HG03108 (cell line): ENCODE measurements at regions not wholly inside any gene's neighbourhood (a gene's known extent, or its start where the extent isn't known, plus 50 kb on each side); places are given as distances from the start of the nearest gene placed in this dataset.

Source experiments
- ATAC-seq: cut with Tn5 transposase; IDR thresholded peaks from one replicate; pipeline ENCODE4 v1.9.1; 2021; ENCODE audit warnings: moderate library complexity; ENCODE audit not compliant: unreplicated experiment

DNA sequence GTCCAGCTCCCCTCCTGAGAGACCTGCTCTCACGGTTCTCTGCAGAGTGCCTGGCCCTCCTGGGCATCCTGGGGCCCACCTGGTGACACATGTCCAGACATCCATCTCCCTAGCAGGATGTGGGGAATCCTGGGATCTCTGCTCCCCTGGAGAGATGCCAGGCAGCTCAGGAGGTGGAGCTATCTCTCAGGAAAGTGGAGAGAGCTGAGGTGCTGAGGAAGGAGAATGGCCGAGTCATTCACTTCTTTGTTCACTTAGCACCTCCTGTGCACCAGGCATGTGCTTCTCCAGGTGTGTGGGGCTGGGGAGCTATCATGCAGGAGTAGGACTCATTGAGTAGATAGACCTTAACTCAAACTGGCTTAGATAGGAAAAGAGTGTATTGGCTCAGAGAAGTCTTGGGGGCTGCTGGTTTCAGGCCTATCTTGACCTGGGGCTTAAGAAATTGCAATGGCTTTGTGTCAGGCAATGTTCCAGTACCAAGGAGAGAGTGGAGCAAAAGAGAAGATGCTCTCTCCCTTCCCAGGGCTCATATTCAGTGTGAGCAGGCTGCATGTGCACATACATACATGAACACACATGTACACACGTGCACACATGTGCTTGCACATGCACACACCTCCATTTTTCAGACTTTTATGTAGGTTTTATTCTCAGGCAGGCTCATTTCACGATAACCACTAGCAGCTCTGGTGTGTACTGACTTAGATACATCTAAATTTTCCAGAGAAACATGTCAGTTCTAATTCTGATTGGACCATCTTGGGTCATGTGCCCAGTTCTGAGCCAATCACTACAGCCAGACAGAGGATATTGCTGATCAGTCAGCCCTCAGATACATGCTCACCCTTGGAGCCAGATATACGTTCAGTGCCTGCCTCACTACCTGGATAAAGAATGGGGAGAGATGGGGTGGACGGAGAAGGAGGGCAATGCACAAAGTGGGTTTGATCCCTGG lies 437.6 kb downstream of the PTPRU start:
- ATAC-seq, result no peak

GRCh38 chr1:29673228-29673500 lies 436.8 kb downstream of the PTPRU start:
- no peak for ATAC-seq

GRCh38 chr1:29672416-29673227 lies 436.3 kb downstream of the PTPRU start:
- ATAC-seq, result no peak

DNA sequence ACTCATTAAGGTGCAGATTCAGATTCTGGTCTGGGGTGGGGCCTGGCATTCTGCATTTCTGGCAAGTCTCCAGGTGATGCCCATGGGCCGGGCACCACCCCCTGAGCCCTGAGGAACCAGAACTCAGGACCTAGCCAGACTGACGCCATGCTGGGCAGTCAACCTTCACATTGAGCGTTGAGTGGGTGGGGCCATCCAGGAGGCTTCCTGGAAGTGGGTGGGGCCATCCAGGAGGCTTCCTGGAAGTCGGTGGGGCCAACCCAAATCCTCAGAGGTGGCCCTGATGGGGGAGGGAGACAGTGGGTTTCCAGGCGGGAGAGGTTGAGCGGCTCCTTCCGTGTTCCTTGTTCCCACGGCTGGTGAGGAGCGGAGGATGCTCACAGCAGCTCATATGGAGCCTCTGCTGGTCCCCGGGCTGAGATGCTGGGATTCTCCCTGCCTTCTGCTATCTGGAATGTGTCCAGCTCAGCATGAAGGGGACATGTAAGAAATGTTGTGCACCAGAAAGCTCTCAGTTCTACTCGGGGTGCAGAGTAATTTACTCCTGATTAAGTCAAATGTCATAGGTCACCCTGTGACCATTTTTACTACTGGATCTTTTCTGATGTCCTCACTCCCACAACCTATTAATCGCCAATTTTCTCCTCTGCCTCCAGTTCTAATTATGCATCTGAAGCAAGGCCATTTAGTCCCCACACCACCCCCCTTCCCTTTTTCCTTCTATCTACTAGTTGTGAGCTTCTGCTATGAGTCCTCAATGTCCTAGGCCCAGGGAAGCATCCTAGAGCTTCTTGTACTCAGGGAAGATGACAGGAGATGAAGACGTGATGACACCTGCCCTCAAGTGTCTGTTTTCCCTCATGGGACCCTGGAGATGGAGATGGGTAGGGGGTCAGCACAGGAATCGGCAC lies 435.4 kb downstream of the PTPRU start:
- no peak for ATAC-seq

GRCh38 chr1:29670752-29671151 lies 434.4 kb downstream of the PTPRU start:
- ATAC-seq, result no peak

DNA sequence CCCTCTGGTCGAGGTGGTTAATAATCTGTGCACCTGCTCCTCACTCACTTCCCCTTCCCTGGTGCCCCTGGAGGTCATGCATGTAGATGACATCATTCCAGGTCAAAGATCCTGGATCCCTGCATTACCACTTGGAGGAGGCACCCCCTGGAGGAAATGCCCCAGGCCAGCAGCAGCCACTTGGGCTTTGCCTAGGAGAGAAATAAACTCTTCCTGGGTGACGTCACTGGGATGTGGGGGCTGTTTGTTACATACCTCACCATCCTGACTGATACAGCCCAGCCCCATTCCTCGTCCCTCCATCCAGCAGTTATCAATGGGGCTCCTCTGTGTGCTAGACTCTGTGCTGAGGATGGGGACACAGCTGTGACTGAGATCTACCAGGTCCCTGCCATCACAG lies 433.6 kb downstream of the PTPRU start:
- ATAC-seq, result no peak

DNA sequence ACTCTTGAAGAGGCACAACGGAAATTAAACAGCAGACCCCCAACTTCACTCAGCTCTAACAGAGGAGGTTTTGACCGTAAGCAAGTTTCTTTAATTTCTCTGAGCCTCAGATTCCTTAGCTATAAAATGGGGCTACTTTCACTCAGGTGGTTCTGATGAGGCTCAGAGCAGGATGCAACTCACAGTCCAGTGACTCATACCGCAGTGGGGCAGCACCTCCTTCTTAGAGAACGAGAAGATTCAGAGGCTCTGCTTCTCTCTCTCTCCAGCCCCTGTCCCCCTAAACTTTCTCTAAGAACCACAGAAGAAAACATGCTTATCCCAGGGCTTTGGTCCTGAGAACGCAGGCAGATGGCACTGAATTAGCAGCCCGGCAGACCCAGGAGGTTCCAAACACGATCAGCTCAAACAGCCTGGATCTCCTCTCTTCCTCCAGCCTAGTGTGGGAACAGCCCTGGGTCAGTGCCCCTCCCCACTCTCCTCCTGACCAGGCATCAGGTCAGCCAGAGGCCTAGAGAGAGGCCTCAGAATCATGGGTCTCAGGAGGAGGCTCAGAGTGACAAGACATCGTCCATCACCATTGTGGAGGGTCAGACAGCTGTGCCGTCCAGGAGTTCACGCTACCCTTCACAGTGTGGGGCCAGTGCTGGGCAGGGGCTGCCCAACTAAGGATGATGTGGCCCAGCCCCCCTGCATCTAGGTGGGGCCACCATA lies 433.0 kb downstream of the PTPRU start:
- no peak for ATAC-seq

- ATAC-seq, result no peak
Measured at GRCh38 chr1:29668551-29669157, 432.3 kb downstream of the PTPRU start.

DNA sequence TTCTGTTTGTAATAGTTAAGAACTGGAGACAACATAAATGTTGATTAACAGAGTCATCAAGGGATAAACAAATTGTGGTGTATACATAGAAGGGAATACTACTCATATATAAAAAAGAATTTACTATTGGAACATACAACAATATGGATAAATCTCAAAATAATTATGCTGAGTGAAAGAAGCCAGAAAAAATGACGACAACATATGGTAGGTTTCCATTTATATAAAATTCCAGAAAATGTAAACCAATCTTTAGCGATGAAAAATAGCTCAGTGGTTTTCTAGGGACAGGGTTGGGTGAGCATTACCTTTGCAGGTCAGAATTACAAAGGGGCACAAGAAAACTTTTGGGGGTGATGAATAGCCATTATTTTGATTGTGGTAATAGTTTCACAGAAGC lies 431.6 kb downstream of the PTPRU start:
- no peak for ATAC-seq

GRCh38 chr1:29664711-29665110 lies 428.4 kb downstream of the PTPRU start:
- ATAC-seq, result no peak

DNA sequence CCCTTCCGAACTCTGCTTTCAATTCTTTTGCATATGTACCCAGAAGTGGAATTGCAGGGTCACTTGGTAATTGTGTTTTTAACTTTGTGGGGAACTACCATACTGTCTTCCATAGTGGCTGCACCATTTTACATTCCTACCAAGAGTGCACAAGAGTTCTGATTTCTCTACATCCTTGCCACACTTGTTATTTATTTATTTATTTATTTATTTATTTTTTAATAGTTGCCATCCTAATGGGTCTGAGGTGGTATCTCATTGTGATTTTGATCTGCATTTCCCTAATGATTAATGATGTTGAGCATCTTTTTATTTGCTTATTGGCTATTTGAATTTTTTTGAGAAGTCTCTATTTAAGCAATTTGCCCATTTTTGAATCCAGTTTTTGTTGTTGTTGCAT lies 422.4 kb downstream of the PTPRU start:
- no peak for ATAC-seq

DNA sequence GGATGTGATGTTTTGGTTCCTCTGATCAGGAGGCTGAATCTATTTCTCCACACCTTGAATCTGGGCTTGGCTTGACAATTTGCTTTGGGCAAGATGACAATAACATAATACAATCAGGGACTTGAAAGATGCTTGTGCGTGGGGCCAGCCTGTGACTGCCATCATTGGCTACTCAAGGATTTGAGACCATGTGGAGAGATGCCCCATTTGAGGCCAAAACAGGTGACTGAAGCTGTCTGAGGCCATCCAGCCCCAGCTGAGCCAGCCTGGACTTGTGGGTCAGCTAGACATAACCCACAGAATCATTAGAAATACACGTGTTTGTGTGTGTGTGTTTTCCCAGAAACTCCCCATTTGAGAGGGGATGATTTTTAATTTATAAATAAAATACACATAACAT lies 421.5 kb downstream of the PTPRU start:
- no peak for ATAC-seq

- no peak for ATAC-seq
Measured at GRCh38 chr1:29655945-29656850, 419.9 kb downstream of the PTPRU start.

GRCh38 chr1:29655145-29655544 lies 418.8 kb downstream of the PTPRU start:
- no peak for ATAC-seq

DNA sequence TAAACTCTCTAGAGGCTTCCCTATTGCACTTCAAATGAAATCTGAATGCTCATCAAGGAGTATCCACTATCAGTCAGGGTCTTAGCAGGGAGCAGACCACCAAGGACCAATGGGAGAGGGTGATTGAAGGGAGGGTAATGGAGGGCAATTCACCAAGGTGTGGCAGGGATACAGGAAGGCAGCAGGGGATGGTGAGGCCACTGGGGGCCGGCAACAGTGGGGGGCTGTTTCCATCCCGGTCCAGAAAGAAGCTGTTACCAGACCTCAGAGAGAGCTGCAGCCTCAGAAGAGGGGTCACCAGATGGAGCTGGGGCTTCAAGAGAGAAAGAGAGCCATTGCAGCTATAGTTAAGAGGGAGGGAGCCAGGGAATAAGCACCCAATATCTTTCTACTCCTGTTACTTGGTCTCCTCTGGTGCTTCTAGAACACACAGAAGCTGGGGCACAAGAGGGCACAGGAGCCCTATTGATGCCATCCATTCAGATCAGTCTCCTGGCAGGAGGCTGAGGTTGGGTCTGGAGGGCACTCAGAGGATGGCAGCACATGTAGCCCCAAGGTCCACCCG lies 417.6 kb downstream of the PTPRU start:
- no peak for ATAC-seq

DNA sequence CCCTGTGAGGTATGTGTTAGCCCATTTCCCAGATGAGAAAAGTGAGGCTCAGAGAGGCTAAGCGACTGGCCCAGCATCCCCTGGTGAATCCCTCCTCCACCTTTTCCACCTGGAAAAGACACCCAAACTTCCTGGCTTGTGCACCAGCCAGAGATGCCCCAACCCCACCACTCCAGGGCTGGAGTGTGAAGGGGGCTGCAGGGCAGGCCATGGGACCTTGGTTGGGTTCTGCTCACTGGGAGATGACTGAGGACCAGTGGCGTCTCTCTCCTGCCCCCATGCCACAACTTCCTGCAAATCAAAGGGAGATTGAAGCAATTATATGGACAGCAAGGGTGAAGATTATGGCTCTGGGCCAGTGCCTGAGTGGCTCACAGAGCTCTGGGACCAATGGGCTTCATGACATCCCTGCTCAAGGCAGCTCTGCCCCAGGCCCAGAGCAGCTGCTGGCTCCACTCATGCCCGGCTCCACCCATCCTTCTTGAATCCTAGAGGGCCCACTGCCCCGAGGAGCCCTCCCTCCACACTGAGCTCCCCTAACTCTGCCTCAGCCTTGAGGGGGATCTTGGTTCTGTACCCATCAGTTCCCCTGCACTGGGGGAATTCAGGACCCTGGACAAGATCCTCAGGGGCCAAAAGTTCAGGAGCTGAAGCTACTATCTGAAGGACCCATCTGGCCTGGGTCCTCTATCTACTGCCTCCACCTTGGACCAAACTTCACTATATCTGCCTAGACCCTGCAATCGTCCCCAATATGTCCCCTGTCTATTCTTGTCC lies 416.9 kb downstream of the PTPRU start:
- ATAC-seq, result no peak

DNA sequence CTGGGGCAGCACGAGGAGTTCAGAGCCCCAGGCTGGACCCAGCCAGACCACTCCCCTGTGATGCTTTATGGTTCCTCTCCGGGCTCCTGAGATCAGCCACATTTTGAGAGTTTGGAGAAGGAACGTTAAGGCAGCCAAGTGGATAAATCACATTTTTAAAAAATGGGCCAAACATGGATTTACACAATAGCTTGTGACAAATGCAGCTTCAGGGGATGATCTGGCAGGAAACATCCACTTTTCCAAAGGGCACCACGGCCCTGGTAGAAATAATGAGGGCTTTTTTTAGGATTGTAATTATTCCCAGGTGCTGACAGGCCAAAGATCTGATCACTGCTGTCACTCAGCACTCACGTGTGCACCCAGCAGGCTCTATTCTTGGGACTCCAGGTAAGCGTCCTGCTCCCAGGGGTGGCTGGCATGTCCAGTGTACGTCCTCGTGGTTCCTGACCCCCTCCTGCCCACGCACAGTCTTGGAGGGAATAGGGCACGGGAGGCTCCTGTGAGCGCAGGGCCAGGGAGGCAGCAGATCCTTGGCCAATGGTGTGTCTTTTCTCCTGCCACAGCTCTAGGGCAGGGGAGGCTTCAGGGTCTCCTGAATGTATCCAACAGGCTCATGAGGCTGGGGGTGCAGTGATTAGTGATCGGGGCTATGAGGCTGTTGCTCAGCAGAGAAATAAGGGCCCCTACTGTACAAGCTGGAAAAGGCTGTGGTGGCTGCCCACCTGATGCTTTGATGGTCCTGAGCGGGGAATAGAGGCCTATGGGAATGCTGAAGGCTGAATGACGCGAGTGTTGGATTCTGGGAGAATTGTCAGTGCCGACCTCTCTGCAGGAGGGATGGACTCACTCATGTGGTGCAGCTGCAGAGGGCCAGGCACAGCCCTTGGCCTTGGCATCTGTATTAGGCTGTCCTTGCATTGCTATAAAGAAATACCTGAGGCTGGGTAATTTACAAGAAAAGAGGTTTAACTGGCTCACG lies 415.7 kb downstream of the PTPRU start:
- no peak for ATAC-seq
